H9 (cell line): ENCODE measurements at regions not wholly inside any gene's neighbourhood (a gene's known extent, or its start where the extent isn't known, plus 50 kb on each side); places are given as distances from the start of the nearest gene placed in this dataset.

ENCODE experiments used
- DNase-seq: peaks from one replicate; pipeline ENCODE4 v3.0.0-alpha.2; 2017
- H2AFZ ChIP-seq: one replicate; pipeline ENCODE4 v1.6.1; 2013; ENCODE audit warnings: mild to moderate bottlenecking, low read length, control low read depth, moderate library complexity
- H2AK5ac ChIP-seq: 2 replicates; pipeline ENCODE4 v1.6.1; 2013; ENCODE audit warnings: low read length, control low read depth, mixed read lengths; ENCODE audit not compliant: insufficient read length
- H2BK120ac ChIP-seq: one replicate; pipeline ENCODE4 v1.6.1; 2013; ENCODE audit warnings: low read depth, mild to moderate bottlenecking, low read length, control low read depth, inconsistent platforms; ENCODE audit not compliant: poor library complexity, severe bottlenecking
- H2BK12ac ChIP-seq: 2 replicates; pipeline ENCODE4 v1.6.1; 2013; ENCODE audit warnings: low read length, control low read depth, mixed read lengths, low read depth; ENCODE audit not compliant: insufficient read length
- H2BK15ac ChIP-seq: 2 replicates; pipeline ENCODE4 v1.6.1; 2013; ENCODE audit warnings: low read depth, low read length, control low read depth
- H2BK20ac ChIP-seq: one replicate; pipeline ENCODE4 v1.6.1; 2013; ENCODE audit warnings: low read depth, mild to moderate bottlenecking, low read length, control low read depth, inconsistent platforms; ENCODE audit not compliant: poor library complexity, severe bottlenecking
- H2BK5ac ChIP-seq: 2 replicates; pipeline ENCODE4 v1.6.1; 2013; ENCODE audit warnings: low read length, control low read depth, mixed read lengths; ENCODE audit not compliant: insufficient read length
- H3K14ac ChIP-seq: 2 replicates; pipeline ENCODE4 v1.6.1; 2013; ENCODE audit warnings: low read length, control low read depth; ENCODE audit not compliant: insufficient read depth
- H3K18ac ChIP-seq: 2 replicates; pipeline ENCODE4 v1.6.1; 2013; ENCODE audit warnings: low read depth, mild to moderate bottlenecking, mixed read lengths, low read length, control low read depth; ENCODE audit not compliant: insufficient read length
- H3K23ac ChIP-seq: 2 replicates; pipeline ENCODE4 v1.6.1; 2013; ENCODE audit warnings: low read length, control low read depth, mixed read lengths, low read depth; ENCODE audit not compliant: insufficient read length
- H3K23me2 ChIP-seq: 2 replicates; pipeline ENCODE4 v1.6.1; 2013; ENCODE audit warnings: low read depth, mild to moderate bottlenecking, mixed read lengths, low read length, control low read depth; ENCODE audit not compliant: insufficient read length, poor library complexity, severe bottlenecking
- H3K27ac ChIP-seq: 2 replicates; pipeline ENCODE4 v1.5.1; 2013; ENCODE audit warnings: low read length, control low read depth, mixed read lengths, low read depth; ENCODE audit not compliant: insufficient read length
- H3K27me3 ChIP-seq: 2 replicates; pipeline ENCODE4 v1.6.1; 2013; ENCODE audit warnings: low read length, control low read depth, inconsistent platforms; ENCODE audit not compliant: insufficient read depth
- H3K4ac ChIP-seq: 2 replicates; pipeline ENCODE4 v1.6.1; 2013; ENCODE audit warnings: low read depth, mild to moderate bottlenecking, control low read depth, inconsistent platforms, low read length, moderate library complexity
- H3K4me1 ChIP-seq: 2 replicates; pipeline ENCODE4 v1.6.1; 2013; ENCODE audit warnings: low read length, control low read depth, inconsistent platforms; ENCODE audit not compliant: insufficient read depth
- H3K4me2 ChIP-seq: 2 replicates; pipeline ENCODE4 v1.6.1; 2013; ENCODE audit warnings: low read length, control low read depth, mixed read lengths; ENCODE audit not compliant: insufficient read length, insufficient read depth
- H3K56ac ChIP-seq: 2 replicates; pipeline ENCODE4 v1.6.1; 2013; ENCODE audit warnings: low read depth, mild to moderate bottlenecking, mixed read lengths, low read length, control low read depth; ENCODE audit not compliant: insufficient read length
- H3K79me1 ChIP-seq: 2 replicates; pipeline ENCODE4 v1.6.1; 2013; ENCODE audit warnings: low read depth, mild to moderate bottlenecking, moderate library complexity, low read length, control low read depth, inconsistent platforms; ENCODE audit not compliant: insufficient read depth, poor library complexity, severe bottlenecking
- H3K79me2 ChIP-seq: 2 replicates; pipeline ENCODE4 v1.6.1; 2013; ENCODE audit warnings: low read length, control low read depth, inconsistent platforms; ENCODE audit not compliant: insufficient read depth
- H3K9ac ChIP-seq: 2 replicates; pipeline ENCODE4 v1.6.1; 2013; ENCODE audit warnings: low read length, control low read depth, mixed read lengths; ENCODE audit not compliant: insufficient read length; ENCODE audit errors: extremely low read depth
- H3K9me3 ChIP-seq: one replicate; pipeline ENCODE4 v1.6.1; 2013; ENCODE audit warnings: low read depth, low read length, inconsistent platforms; ENCODE audit not compliant: control insufficient read depth
- H3T11ph ChIP-seq: one replicate; pipeline ENCODE4 v1.6.1; 2013; ENCODE audit warnings: mild to moderate bottlenecking, low read length, control low read depth, inconsistent platforms
- H4K20me1 ChIP-seq: one replicate; pipeline ENCODE4 v1.6.1; 2013; ENCODE audit not compliant: control insufficient read depth, insufficient read length, insufficient read depth
- H4K5ac ChIP-seq: 2 replicates; pipeline ENCODE4 v1.6.1; 2013; ENCODE audit warnings: low read depth, mild to moderate bottlenecking, mixed read lengths, low read length, control low read depth; ENCODE audit not compliant: insufficient read length
- H4K8ac ChIP-seq: replicated peaks from 2 replicates; pipeline ENCODE4 v1.6.1; 2013; ENCODE audit warnings: low read length, control low read depth, mixed read lengths, low read depth; ENCODE audit not compliant: insufficient read length
- H4K91ac ChIP-seq: 2 replicates; pipeline ENCODE4 v1.6.1; 2013; ENCODE audit warnings: low read depth, mild to moderate bottlenecking, moderate library complexity, mixed read lengths, low read length, control low read depth; ENCODE audit not compliant: insufficient read length
- H3K27ac Mint-ChIP-seq, 3 experiments: 2 replicates in 2 of 3; 3 replicates in 1 of 3; pipeline ENCODE4 v1.8.0; 2020 to 2021; ENCODE audit warnings: mixed read lengths in 3 of 3, mild to moderate bottlenecking in 1 of 3, moderate library complexity in 1 of 3
- H3K27me3 Mint-ChIP-seq: 2 replicates; pipeline ENCODE4 v1.8.0; 2021; ENCODE audit warnings: low read depth, mild to moderate bottlenecking, moderate library complexity, mixed read lengths
- H3K36me3 Mint-ChIP-seq, 3 experiments: 2 replicates in 2 of 3; 3 replicates in 1 of 3; pipeline ENCODE4 v1.8.0; 2020 to 2021; ENCODE audit warnings: low read depth in 3 of 3, mixed read lengths in 3 of 3; ENCODE audit not compliant: insufficient read depth in 1 of 3
- H3K4me1 Mint-ChIP-seq, 2 experiments: 2 replicates each; pipeline ENCODE4 v1.8.0; 2020; ENCODE audit warnings: mixed read lengths in 2 of 2
- H3K4me3 Mint-ChIP-seq, 2 experiments: 2 replicates in 1 of 2; 3 replicates in 1 of 2; pipeline ENCODE4 v1.8.0; 2020 to 2021; ENCODE audit warnings: mild to moderate bottlenecking in 2 of 2, mixed read lengths in 2 of 2, moderate library complexity in 1 of 2
- H3K9me3 Mint-ChIP-seq, 2 experiments: 2 replicates in 1 of 2; 3 replicates in 1 of 2; pipeline ENCODE4 v1.8.0; 2020; ENCODE audit warnings: mild to moderate bottlenecking in 2 of 2, mixed read lengths in 2 of 2, moderate library complexity in 1 of 2
- CTCF ChIP-seq: fragments of 200-600 bp; sonication (generic); conservative IDR thresholded peaks from 3 replicates; pipeline ENCODE4 v1.8.0; 2021; ENCODE audit warnings: antibody characterized with exemption, mild to moderate bottlenecking
- WGBS: extraction: QIAGEN DNeasy Blood & Tissue Kit; methylation state at CpG from one replicate; pipeline ENCODE4 v1.1.7; 2013; ENCODE audit warnings: missing lambda C conversion rate, low lambda C conversion rate, mixed read lengths; ENCODE audit not compliant: insufficient read length; ENCODE audit errors: extremely low coverage; 5-methylcytosine and 5-hydroxymethylcytosine counted together

GRCh38 chr2:121881038-121881437 is 125.6 kb downstream of the TSN start:
- Histone ChIP-seq H4K91ac (no peak overlapping the region), H3K27ac (no peak overlapping the region), H3K4ac (no peak overlapping the region), H3K79me1 (no peaks in the 10 kb centered on the region), H2BK120ac (no peak overlapping the region), H3K9me3 (no peaks in the 10 kb centered on the region), H2BK20ac (no peak overlapping the region), H3K27me3 (no peaks in the 10 kb centered on the region), H2AK5ac (no peak overlapping the region), H3K14ac (no peak overlapping the region), H3K23me2 (no peaks in the 10 kb centered on the region), H2BK5ac (no peak overlapping the region), H4K5ac (no peak overlapping the region), H3K56ac (no peak overlapping the region), H3T11ph (no peak overlapping the region), H3K18ac (no peak overlapping the region), H2BK12ac (no peak overlapping the region), H4K8ac (no peak overlapping the region), H3K4me2 (no peak overlapping the region), H4K20me1 (no peaks in the 10 kb centered on the region), H3K79me2 (no peaks in the 10 kb centered on the region), H2AFZ (no peak overlapping the region), H2BK15ac (no peak overlapping the region), H3K4me1 (peaks cover 3% of the 10 kb centered on the region; the same call in 1 of the 2 replicates), H3K9ac (no peak overlapping the region), H3K23ac (no peak overlapping the region)
- peaks cover 10% of the 10 kb centered on the region in 2 experiments for H3K4me1 Mint-ChIP-seq
- no peak overlapping the region for H3K4me3 Mint-ChIP-seq
- H3K36me3 Mint-ChIP-seq = peaks cover 0 to 10% (median 2%) of the 10 kb centered on the region in 3 experiments; a peak in 2 of 7 replicates
- peaks cover 5% of the 10 kb centered on the region for H3K27me3 Mint-ChIP-seq
- no peak for DNase-seq
- H3K9me3 Mint-ChIP-seq = peaks cover 5 to 13% of the 10 kb centered on the region in 2 experiments; a peak in 4 of 5 replicates
- TF ChIP-seq CTCF = no peak
- H3K27ac Mint-ChIP-seq = no peak overlapping the region
- no CpG with 5 or more reads among the region's 4 CpGs for WGBS
